HepG2 (cell line): ENCODE measurements at regions not wholly inside any gene's neighbourhood (a gene's known extent, or its start where the extent isn't known, plus 50 kb on each side); places are given as distances from the start of the nearest gene placed in this dataset.

ENCODE experiments used
- ATAC-seq: fragments of 200-7000 bp; cut with Tn5 transposase; 3 replicates; pipeline ENCODE4 v1.9.1; 2020; ENCODE audit warnings: mild to moderate bottlenecking, moderate library complexity
- BruUV-seq: library from RNA; stranded (reverse); fragments of 400-500 nt; replicated peaks from 2 replicates; lab custom pipeline; 2021; lab: Mats Ljungman, UMichigan
- CTCF ChIA-PET: fragments of 300-600 bp; formaldehyde crosslinking; extraction: SDS; loops from one replicate; lab custom pipeline; 2021; ENCODE audit warnings: low total read pairs, inconsistent platforms, low intra/inter-chr PET ratio; lab: Yijun Ruan, JAX
- POLR2A ChIA-PET: fragments of 350-600 bp; sonication (Branson Sonifier 250); formaldehyde crosslinking; loops from one replicate; lab custom pipeline; 2020; ENCODE audit warnings: antibody characterized with exemption, inconsistent platforms; lab: Yijun Ruan, JAX
- DNase-seq: peaks from one replicate; pipeline ENCODE4 v3.0.0-alpha.2; 2015; ENCODE audit warnings: low spot score
- FAIRE-seq: peaks from 3 replicates; lab custom pipeline; 2011; peaks lifted over from hg19 to GRCh38; lab: Jason Lieb, UNC
- H2AFZ ChIP-seq: one replicate; pipeline ENCODE4 v1.6.1; 2011; ENCODE audit warnings: low read length, inconsistent platforms
- H3K27ac ChIP-seq: fragments of 300-600 bp; 3 replicates; pipeline ENCODE4 v1.8.0; 2011; ENCODE audit warnings: mixed run types, mild to moderate bottlenecking, mixed read lengths, low read length, inconsistent platforms; ENCODE audit not compliant: insufficient read depth; ENCODE audit errors: extremely low read length
- H3K27me3 ChIP-seq, 2 experiments: fragments of 200-600 bp in 1 of 2; 2 replicates in 1 of 2; 3 replicates in 1 of 2; pipeline versions ENCODE4 v1.6.0 to v1.8.0; 2011; ENCODE audit warnings: low read length in 2 of 2, mild to moderate bottlenecking in 2 of 2, moderate library complexity in 2 of 2, inconsistent platforms in 1 of 2; ENCODE audit not compliant: insufficient read depth in 2 of 2, control insufficient read depth in 1 of 2
- H3K36me3 ChIP-seq, 2 experiments: fragments of 200-600 bp in 1 of 2; replicated peaks in 1 of 2; 2 replicates in 1 of 2; 3 replicates in 1 of 2; pipeline versions ENCODE4 v1.5.1 to v1.8.0; 2011; ENCODE audit warnings: low read length in 2 of 2, inconsistent platforms in 1 of 2; ENCODE audit not compliant: insufficient read depth in 2 of 2, control insufficient read depth in 1 of 2
- H3K4me1 ChIP-seq: 2 replicates; pipeline ENCODE4 v1.5.1; 2012; ENCODE audit warnings: low read length, inconsistent platforms; ENCODE audit not compliant: insufficient read depth
- H3K4me2 ChIP-seq: 2 replicates; pipeline ENCODE4 v1.6.0; 2011; ENCODE audit warnings: low read depth, low read length, inconsistent platforms
- H3K4me3 ChIP-seq, 3 experiments: fragments of 200-600 bp in 1 of 3; sonication (generic), shearing (Covaris generic) in 1 of 3; replicated peaks in 1 of 3; 2 replicates each; pipeline ENCODE4 v1.5.1; 2011 to 2016; ENCODE audit warnings: low read length in 3 of 3, inconsistent platforms in 2 of 3, low read depth in 2 of 3, mild to moderate bottlenecking in 2 of 3, control low read depth in 1 of 3, mixed read lengths in 1 of 3; ENCODE audit not compliant: insufficient read depth in 1 of 3
- H3K79me2 ChIP-seq: one replicate; pipeline ENCODE4 v1.6.1; 2011; ENCODE audit warnings: low read length, inconsistent platforms; ENCODE audit not compliant: insufficient read depth
- H3K9ac ChIP-seq: 2 replicates; pipeline ENCODE4 v1.6.0; 2011; ENCODE audit warnings: mild to moderate bottlenecking, low read depth, low read length, inconsistent platforms; ENCODE audit not compliant: insufficient read depth
- H3K9me3 ChIP-seq: 2 replicates; pipeline ENCODE4 v1.5.1; 2012; ENCODE audit warnings: mild to moderate bottlenecking, low read length
- H4K20me1 ChIP-seq: 2 replicates; pipeline ENCODE4 v1.6.0; 2011; ENCODE audit warnings: inconsistent platforms, mild to moderate bottlenecking, low read length, moderate library complexity; ENCODE audit not compliant: insufficient read depth
- MAFF ChIP-seq: IDR thresholded peaks from 2 replicates; pipeline ENCODE4 v1.6.1; 2011; ENCODE audit warnings: low read depth, low read length, improper control_type of control experiment
- MAFK ChIP-seq, 2 experiments: IDR thresholded peaks in 1 of 2; conservative IDR thresholded peaks in 1 of 2; 2 replicates each; pipeline ENCODE4 v1.6.1; 2011; ENCODE audit warnings: improper control_type of control experiment in 2 of 2, low read length in 2 of 2
- RCOR2 ChIP-seq: IDR thresholded peaks from 2 replicates; pipeline ENCODE4 v1.6.1; 2016; ENCODE audit warnings: missing biosample characterization, missing genetic modification reagents
- YY1 ChIP-seq: IDR thresholded peaks from 2 replicates; pipeline ENCODE4 v1.6.1; 2011; ENCODE audit warnings: low read length, low read depth, moderate library complexity, mild to moderate bottlenecking; ENCODE audit not compliant: insufficient read depth, insufficient replicate concordance
- ZFAT ChIP-seq: sonication (generic); formaldehyde crosslinking; conservative IDR thresholded peaks from 2 replicates; pipeline ENCODE4 v1.8.1; 2023; ENCODE audit warnings: missing genetic modification reagents, inconsistent platforms
- ZNF75D ChIP-seq: sonication (generic); formaldehyde crosslinking; IDR thresholded peaks from 2 replicates; pipeline ENCODE4 v1.8.1; 2023; ENCODE audit warnings: missing genetic modification reagents, mild to moderate bottlenecking, borderline replicate concordance
- ZNF775 ChIP-seq: sonication (generic); formaldehyde crosslinking; IDR thresholded peaks from 2 replicates; pipeline ENCODE4 v1.4.0; 2020; ENCODE audit warnings: missing genetic modification reagents, mild to moderate bottlenecking, moderate library complexity, borderline replicate concordance
- ZNF780A ChIP-seq: sonication (generic); formaldehyde crosslinking; IDR thresholded peaks from 2 replicates; pipeline ENCODE4 v1.8.0; 2022; ENCODE audit warnings: mild to moderate bottlenecking, missing genetic modification reagents, moderate library complexity
- WGBS: methylation state at CpG from one replicate; pipeline ENCODE4 v1.1.6; 2017; ENCODE audit warnings: low lambda C conversion rate; 5-methylcytosine and 5-hydroxymethylcytosine counted together
- in situ Hi-C: cut with HindIII; loops from 2 replicates; pipeline ENCODE4 v1.10.0; 2017; ENCODE audit warnings: low pct_unique_long_range_greater_than_20kb; ENCODE audit not compliant: extremely low pct_ligation_motif_present
- intact Hi-C: fragments of 100-400 bp; cut with micrococcal nuclease; formaldehyde crosslinking; loops from one replicate; pipeline ENCODE4 v1.10.0; 2022; ENCODE audit not compliant: unreplicated experiment
- TF ChIP-seq, protein P1 (sequence below): sonication (generic); formaldehyde crosslinking; IDR thresholded peaks from 2 replicates; pipeline ENCODE4 v1.5.0; 2020; ENCODE audit warnings: mild to moderate bottlenecking, missing genetic modification reagents, borderline replicate concordance

DNA sequence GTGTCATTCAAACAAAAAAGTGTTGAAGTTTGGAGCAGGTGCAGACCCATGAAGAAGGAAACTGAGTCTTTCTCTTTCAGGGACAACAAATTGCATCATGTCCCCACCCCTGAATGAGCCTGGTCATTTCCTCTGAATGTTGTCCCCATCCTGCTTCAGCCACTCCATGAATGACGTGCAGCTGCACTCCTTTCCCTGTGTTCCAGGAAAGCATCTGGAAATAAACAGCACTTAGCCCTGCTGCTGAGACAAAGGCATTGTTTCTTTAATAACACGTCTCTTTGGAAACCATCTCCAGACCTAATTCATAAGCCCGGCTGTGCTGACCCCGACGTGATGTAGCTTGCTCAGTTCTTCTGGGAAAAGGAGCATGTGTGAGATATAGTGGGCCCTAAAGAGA, 682.3 kb downstream of the BRINP1 start:
- Histone ChIP-seq H3K36me3 (no peaks in the 10 kb centered on the region), H3K79me2 (no peaks in the 10 kb centered on the region), H3K27ac (no peak overlapping the region), H3K4me1 (no peaks in the 10 kb centered on the region), H3K9me3 (peaks cover 92% of the 10 kb centered on the region), H2AFZ (no peak overlapping the region), H3K27me3 (no peaks in the 10 kb centered on the region), H3K4me3 (no peak overlapping the region), H3K9ac (no peak overlapping the region), H3K4me2 (no peak overlapping the region), H4K20me1 (no peaks in the 10 kb centered on the region)
- WGBS, result 0% methylated on average over 5 of the region's 5 CpGs
- ChIA-PET POLR2A (no interaction called here), CTCF (no interaction called here)
- DNase-seq (no peak), FAIRE-seq (no peak), ATAC-seq (no peak)
- no TSS peak for BruUV-seq
- in situ Hi-C loops (no loop called here), intact Hi-C loops (no loop called here)
- TF ChIP-seq YY1 (no peak), ZNF780A (CRISPR knock-in tag) (no peak)

DNA sequence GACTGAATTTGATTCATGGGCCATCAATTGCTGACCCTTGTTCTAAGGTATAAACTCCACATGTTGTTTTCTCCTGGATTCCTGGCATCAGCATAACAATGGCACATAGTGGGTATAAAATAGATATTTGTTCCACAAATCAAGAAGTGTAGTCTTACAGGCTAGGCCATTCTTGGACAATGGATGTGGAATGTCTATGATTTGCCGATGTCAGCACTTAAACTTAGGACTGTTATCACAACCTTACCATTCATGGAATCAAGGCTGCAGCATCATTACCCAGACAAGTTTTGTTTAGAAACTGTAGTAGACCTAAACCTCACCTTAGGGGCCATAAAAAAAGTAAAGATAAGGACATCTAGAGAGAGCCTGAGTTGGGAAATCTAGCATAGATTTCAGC, 680.0 kb downstream of the BRINP1 start:
- H3K9me3 ChIP-seq, result peaks cover 92% of the 10 kb centered on the region
- H4K20me1 ChIP-seq, result no peaks in the 10 kb centered on the region
- no peak overlapping the region for H3K9ac ChIP-seq
- H3K4me2 ChIP-seq, result no peak overlapping the region
- no peaks in the 10 kb centered on the region for H3K4me1 ChIP-seq
- TF ChIP-seq ZFAT (CRISPR knock-in tag) (no peak), RCOR2 (CRISPR knock-in tag) (no peak), ZNF775 (CRISPR knock-in tag) (no peak), MAFK (conservative IDR thresholded peaks at IDR 0.05 in 1 of 2, IDR thresholded peaks at IDR 0.05 in 1 of 2; ENCODE audit: low read length in 2 of 2) (peak; percentile 85 to 94), ZNF75D (CRISPR knock-in tag) (no peak), MAFF (peak; percentile 88)
- TF ChIP-seq, protein P1, sequence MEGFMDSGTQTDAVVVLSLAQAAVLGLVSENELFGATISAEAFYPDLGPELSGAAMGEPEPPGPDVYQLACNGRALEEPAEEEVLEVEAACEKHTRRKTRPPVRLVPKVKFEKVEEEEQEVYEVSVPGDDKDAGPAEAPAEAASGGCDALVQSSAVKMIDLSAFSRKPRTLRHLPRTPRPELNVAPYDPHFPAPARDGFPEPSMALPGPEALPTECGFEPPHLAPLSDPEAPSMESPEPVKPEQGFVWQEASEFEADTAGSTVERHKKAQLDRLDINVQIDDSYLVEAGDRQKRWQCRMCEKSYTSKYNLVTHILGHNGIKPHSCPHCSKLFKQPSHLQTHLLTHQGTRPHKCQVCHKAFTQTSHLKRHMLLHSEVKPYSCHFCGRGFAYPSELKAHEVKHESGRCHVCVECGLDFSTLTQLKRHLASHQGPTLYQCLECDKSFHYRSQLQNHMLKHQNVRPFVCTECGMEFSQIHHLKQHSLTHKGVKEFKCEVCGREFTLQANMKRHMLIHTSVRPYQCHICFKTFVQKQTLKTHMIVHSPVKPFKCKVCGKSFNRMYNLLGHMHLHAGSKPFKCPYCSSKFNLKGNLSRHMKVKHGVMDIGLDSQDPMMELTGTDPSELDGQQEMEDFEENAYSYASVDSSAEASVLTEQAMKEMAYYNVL (CRISPR knock-in tag), result no peak
- ATAC-seq, result no peak
- ChIA-PET CTCF (no interaction called here), POLR2A (no interaction called here)
- no peaks in the 10 kb centered on the region for H3K27me3 ChIP-seq
- intact Hi-C loops (no loop called here), in situ Hi-C loops (no loop called here)
- no peak overlapping the region for H3K4me3 ChIP-seq
- no TSS peak for BruUV-seq
- no peak overlapping the region for H3K27ac ChIP-seq
- no peak overlapping the region for H2AFZ ChIP-seq
- 0% methylated on average over 1 of the region's 1 CpG for WGBS
- no peak for FAIRE-seq
- no peaks in the 10 kb centered on the region for H3K79me2 ChIP-seq
- DNase-seq, result no peak
- no peaks in the 10 kb centered on the region for H3K36me3 ChIP-seq
